Dendritic cell treated with granulocyte-macrophage colony-stimulating factor and Interleukin-4, amounts not matched to agents 40 ng/mL and 50 ng/mL, for 4 days (primary cell): ENCODE measurements at regions not wholly inside any gene's neighbourhood (a gene's known extent, or its start where the extent isn't known, plus 50 kb on each side); places are given as distances from the start of the nearest gene placed in this dataset.
"Not testable (repeated sequence)": the region's sequence is repeated elsewhere in the genome, so short reads cannot be mapped to it uniquely, and the experiment has no call there.

ENCODE experiments used
- H3K27ac Mint-ChIP-seq: one replicate; pipeline ENCODE4 v1.8.0; 2022; ENCODE audit warnings: mild to moderate bottlenecking, mixed read lengths
- H3K27me3 Mint-ChIP-seq: one replicate; pipeline ENCODE4 v1.8.0; 2022; ENCODE audit warnings: mild to moderate bottlenecking, mixed read lengths
- H3K36me3 Mint-ChIP-seq: one replicate; pipeline ENCODE4 v1.8.0; 2022; ENCODE audit warnings: low read depth, mixed read lengths
- H3K4me1 Mint-ChIP-seq: one replicate; pipeline ENCODE4 v1.8.0; 2022; ENCODE audit warnings: low read depth, mixed read lengths
- H3K4me3 Mint-ChIP-seq: one replicate; pipeline ENCODE4 v1.8.0; 2022; ENCODE audit warnings: mild to moderate bottlenecking, moderate library complexity, mixed read lengths
- H3K9me3 Mint-ChIP-seq: one replicate; pipeline ENCODE4 v1.8.0; 2022; ENCODE audit warnings: mixed read lengths
- intact Hi-C: fragments of 100-400 bp; cut with micrococcal nuclease; formaldehyde crosslinking; loops from one replicate; pipeline ENCODE4 v1.15.0; 2022

GRCh38 chr1:125119566-125120205 is 3934.9 kb downstream of the SRGAP2C start:
- H3K9me3 Mint-ChIP-seq: peaks cover 67% of the 10 kb centered on the region
- H3K27me3 Mint-ChIP-seq, intact Hi-C loops, H3K4me3 Mint-ChIP-seq, H3K36me3 Mint-ChIP-seq, H3K27ac Mint-ChIP-seq, H3K4me1 Mint-ChIP-seq: not testable (repeated sequence)

- H3K4me1 Mint-ChIP-seq, H3K36me3 Mint-ChIP-seq, H3K27ac Mint-ChIP-seq, intact Hi-C loops, H3K27me3 Mint-ChIP-seq, H3K4me3 Mint-ChIP-seq: not testable (repeated sequence)
- peaks cover 83% of the 10 kb centered on the region for H3K9me3 Mint-ChIP-seq
Observed at GRCh38 chr1:125122579-125122978, 3937.8 kb downstream of the SRGAP2C start.
